GM21786 (cell line): ENCODE measurements at regions not wholly inside any gene's neighbourhood (a gene's known extent, or its start where the extent isn't known, plus 50 kb on each side); places are given as distances from the start of the nearest gene placed in this dataset.
"Not testable (repeated sequence)": the region's sequence is repeated elsewhere in the genome, so short reads cannot be mapped to it uniquely, and the experiment has no call there.

ENCODE experiments used
- ATAC-seq: cut with Tn5 transposase; IDR thresholded peaks from one replicate; pipeline ENCODE4 v1.9.1; 2021; ENCODE audit not compliant: unreplicated experiment

DNA sequence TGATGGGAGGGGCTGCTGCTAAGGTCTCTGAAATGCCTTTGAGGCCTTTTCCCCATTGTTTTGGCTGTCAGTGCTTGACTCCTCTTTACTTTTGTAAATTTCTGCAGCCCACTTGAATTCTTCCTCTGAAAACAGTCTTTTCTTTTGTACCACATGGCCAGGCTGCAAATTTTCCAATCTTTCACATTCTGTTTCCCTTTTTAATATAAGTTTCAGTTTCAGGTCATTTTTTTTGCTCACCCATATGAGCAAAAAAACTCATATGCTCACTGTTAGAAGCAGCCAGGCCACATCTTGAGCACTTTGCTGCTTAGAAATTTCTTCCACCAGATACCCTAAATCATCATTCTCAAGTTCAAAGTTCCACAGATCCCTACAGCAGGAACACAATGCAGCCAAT, 234.6 kb upstream of the ADRA1B start:
- ATAC-seq: no peak

DNA sequence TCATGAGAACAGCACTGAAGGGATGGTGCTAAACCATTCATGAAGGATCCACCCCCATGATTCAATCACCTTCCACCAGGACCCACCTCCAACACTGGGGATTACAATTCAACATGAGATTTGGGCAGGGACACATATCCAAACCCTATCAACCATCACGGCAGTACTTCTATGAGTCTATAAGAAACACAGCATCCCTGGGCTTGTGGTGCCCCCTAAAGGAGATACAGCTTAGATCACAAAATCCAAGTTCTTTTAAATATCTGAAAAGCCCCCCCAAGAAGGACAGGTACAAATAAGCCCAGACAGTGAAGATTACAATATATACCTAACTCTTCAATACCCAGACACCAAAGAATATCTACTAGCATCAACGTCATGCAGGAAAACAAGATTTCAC, 233.7 kb upstream of the ADRA1B start:
- no peak for ATAC-seq

DNA sequence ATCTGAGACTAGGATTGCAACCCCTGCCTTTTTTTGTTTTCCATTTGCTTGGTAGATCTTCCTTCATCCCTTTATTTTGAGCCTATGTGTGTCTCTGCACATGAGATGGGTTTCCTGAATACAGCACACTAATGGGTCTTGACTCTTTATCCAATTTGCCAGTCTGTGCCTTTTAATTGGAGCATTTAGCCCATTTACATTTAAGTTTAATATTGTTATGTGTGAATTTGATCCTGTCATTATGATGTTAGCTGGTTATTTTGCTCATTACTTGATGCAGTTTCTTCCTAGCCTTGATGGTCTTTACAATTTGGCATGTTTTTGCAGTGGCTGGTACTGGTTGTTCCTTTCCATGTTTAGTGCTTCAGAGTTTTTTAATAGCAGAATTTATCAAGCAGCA, 228.4 kb upstream of the ADRA1B start:
- not testable (repeated sequence) for ATAC-seq

- no peak for ATAC-seq
These were observed 220.5 kb upstream of the ADRA1B start for GRCh38 chr5:159695741-159696294.

DNA sequence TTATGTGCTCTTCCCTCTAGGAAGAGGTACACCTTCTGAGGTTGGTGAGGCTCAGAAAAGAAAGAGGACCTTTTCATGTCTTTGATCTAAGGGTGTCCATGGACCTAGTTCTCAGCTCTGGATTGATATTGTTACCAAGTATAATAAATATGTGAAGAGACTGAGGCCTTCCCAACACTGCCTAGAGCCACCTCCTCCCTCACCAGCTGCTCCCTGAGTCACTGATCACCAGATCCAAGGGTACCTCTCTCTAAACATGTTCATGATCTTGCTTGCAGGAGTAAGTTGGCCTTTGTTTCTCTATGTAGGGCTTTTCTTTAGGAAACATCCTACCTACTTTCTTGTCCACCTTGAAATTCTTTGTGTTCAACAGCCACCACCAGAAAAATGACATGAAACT, 218.8 kb upstream of the ADRA1B start:
- no peak for ATAC-seq

DNA sequence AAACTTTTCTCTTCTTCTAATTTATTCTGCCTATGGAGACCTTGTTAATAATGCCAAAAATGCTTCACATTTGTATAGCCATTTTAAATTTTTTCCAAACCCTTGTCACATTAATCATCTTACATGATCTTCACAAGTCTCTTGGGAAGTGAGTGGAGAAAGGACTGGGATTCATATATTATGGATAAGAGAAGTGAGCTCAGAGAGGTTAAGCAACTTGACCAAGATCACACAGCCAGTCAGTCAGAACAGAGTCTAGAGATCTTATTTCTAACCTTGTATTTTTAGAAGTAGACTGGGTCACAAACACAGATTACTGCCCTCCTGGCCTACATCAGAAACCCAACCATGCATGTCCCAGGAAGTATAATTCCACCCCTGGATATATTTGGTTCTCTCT, 218.0 kb upstream of the ADRA1B start:
- ATAC-seq: no peak

GRCh38 chr5:159700016-159700415, 216.3 kb upstream of the ADRA1B start:
- no peak for ATAC-seq

- no peak for ATAC-seq
These were observed 214.0 kb upstream of the ADRA1B start for GRCh38 chr5:159702301-159702700.

DNA sequence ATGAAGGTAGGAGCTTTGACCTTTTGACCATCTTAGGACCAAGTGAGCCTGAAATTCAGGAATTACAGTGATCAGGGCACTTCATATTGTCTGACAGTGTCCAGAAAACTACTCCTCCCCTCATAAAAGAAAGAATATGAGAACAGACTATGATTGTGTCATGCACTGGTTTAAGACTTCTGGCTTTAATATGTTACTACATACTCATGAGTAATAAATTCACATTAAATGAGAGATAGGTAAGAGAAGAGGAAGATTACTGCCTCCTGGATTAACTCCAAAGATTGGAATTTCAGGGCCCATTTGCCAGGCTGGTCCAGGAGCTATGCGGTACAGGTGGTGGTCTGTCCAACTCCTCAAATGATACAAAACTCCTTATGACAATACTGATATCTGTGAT, 213.5 kb upstream of the ADRA1B start:
- no peak for ATAC-seq

DNA sequence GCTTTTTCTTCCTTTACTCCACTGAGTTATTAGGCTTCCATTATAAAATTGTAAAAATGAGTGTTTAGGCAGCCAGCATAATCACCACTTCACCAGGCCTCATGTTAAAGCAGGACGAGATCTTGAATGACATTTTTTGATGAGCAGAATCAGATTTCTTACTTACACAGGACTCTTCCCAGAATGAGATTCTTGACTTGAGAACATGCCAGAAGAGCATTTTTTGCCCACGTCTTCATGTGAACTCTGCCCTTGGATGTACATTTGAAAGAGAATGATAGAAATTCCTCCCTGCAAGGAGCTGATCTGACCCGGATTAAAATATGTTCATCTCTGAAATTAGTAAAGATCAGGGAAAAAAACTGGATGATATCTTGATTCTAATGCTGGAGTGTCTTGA, 212.1 kb upstream of the ADRA1B start:
- ATAC-seq: no peak

- ATAC-seq: no peak
These were observed 210.3 kb upstream of the ADRA1B start for GRCh38 chr5:159705948-159706347.

- no peak for ATAC-seq
These were observed 208.2 kb upstream of the ADRA1B start for GRCh38 chr5:159708090-159708489.

- ATAC-seq: no peak
These were observed 203.6 kb upstream of the ADRA1B start for GRCh38 chr5:159712672-159713071.

- ATAC-seq: no peak
These were observed 203.0 kb upstream of the ADRA1B start for GRCh38 chr5:159713254-159713653.

GRCh38 chr5:159713773-159714172, 202.5 kb upstream of the ADRA1B start:
- no peak for ATAC-seq

GRCh38 chr5:159725475-159725874, 190.8 kb upstream of the ADRA1B start:
- no peak for ATAC-seq

DNA sequence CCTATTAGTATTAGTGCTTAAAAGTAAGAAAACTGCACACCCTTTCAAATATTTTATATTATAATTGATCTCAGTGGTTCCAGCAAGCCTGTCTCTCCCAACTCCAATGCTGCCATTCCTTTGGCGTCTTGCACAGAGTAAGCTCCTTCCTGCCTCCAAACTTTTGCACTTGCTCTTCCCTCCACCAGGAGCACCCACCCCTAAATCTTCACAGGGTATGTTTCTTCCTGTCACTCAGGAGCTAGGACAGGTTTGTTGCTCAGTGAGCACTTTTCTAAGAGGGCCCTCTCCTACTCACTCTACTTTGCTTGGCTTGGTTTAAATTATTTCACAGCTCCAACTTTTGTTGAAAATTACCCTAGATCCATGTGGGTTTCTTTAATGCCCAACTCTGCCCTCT, 189.1 kb upstream of the ADRA1B start:
- no peak for ATAC-seq

- ATAC-seq: no peak
These were observed 186.0 kb upstream of the ADRA1B start for GRCh38 chr5:159730285-159730684.

- ATAC-seq: no peak
These were observed 184.1 kb upstream of the ADRA1B start for GRCh38 chr5:159732220-159732619.

DNA sequence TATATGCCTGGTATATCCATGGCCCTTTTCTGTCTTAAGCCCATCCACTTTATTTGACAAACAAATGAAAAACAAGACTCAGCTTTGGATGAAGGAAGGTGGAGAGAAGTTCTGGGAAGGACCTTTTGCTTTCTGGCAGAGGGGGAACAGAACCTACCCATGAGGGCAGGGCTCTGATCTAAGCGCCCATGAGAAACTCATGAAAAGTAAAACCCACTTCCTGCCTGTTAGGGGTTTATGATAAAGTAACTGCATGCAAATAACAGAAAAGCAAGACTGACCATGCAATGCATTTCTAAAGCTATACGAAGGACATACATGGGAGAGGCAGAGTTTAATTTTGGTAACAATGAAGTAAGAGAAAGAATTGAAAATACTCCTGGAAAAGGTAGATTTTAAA, 181.9 kb upstream of the ADRA1B start:
- no peak for ATAC-seq

DNA sequence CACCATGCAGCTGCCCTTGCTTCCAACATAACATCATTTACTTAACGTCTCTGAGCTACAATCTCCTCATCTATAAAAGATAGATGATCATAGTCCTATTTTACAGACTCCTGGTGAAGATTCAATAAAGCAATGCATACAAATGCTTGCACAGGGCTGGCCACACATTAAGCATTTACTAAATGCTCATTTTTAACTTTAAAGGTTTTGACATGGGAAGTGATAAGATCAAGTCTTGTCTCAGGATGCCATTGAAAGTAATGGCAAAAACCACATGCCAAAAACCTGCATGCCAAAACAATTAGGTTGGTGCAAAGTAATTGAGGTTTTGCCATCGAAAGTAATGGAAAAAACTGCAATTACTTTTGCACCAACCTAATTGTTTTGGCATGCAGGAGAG, 181.2 kb upstream of the ADRA1B start:
- ATAC-seq: no peak

DNA sequence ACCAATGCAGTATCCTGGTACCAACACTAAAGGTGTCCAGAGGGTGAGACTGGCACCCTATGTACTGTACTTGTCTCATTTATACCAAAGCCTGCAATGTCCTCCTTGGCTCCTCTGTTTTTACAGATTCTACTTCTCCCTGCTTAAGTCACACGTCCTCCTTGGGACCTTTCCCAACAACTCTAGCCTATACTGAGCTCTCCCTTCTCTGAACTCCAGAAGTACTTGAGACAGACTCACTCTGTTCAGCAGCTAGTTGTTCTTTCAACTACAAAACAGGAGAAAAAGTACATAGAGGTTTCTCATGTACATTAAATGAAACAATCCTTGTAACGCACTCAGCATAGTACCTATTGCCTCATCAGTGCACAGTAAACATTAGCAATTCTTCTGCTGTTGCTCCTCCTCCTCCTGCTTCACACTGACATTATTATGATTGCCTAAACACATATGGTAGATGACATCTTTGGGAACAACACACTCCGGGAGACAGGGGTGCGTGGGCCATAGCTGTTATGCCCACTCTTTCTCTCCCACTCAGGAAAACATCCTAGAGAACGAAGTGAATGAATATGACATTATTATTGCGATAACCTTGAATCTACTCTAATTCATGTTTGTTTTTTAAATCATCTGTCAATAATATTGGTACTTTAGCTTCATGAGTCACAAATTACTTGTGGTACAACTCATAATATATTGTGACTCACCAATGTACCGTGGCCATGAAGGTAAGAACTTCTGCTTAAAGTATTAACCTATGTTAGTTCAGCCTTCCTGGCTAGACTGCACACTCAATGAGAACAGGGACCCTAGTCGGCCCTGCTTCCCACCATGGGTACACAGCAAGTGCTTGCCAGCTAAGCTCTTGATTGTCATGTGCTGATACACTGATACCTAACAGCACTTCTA, 180.3 kb upstream of the ADRA1B start:
- ATAC-seq: no peak

- no peak for ATAC-seq
These were observed 179.4 kb upstream of the ADRA1B start for GRCh38 chr5:159736844-159737243.
